ENCODE measurements at regions not wholly inside any gene's neighbourhood (a gene's known extent, or its start where the extent isn't known, plus 50 kb on each side); places are given as distances from the start of the nearest gene placed in this dataset.
A peak's percentile ranks its signal among the peaks of the same experiment; 100 is the strongest.

DNA sequence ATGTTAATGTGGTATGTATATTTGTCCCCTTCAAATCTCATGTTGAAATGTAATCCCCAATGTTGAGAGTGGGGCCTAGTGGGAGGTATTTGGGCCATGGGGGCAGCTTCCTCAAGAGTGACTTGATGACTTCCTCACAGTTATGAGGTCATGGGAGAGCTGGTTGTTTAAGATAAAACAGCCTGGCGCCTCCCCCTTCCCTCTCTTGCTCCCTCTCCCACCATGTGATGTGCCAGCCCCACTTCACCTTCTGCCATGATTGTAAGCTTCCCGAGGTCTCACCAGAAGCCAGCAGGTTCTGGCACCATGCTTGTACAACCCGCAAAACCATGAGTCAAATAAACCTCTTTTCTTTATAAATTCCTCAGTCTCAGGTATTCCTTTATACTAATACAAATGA lies 258.3 kb upstream of the POU3F3 start:
- DNase-seq (ENCODE audit: low spot score) (no peak), FAIRE-seq (no peak)

DNA sequence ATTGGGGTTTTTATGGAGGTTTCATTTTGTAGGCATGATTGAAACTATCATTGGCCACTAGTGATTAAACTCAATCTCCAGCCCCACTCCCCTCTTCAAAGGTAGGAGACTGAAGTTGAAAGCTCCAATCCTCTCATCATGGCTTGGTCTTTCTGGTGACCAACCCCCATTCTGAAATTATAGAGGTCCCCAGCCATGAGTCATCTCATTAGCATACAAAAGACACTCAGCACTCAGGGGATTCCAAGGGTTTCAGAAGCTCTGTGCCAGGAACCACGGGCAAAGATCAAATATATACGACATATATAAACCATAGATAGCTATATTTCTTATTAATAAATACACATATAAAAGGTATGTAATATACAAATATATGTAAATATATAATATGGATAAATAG lies 256.0 kb upstream of the POU3F3 start:
- no peak for DNase-seq (ENCODE audit: low spot score)
- FAIRE-seq: no peak

DNA sequence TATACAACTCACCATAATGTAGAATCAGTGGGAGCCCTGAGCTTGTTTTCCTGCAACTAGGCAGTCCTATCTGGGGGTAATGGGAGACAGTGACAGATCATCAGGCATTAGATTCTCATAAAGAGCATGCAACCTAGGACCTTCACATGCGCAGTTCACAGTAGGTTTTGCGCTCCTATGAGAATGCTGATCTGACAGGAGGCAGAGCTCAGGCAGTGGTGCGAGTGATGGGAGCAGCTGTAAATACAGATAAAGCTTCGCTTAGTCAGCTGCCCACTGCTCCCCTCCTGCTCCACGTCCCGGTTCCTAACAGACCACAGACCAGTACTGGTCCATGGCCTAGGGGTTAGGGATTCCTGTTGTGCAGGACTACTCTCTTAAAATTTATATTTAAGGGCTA lies 255.3 kb upstream of the POU3F3 start:
- FAIRE-seq (peak; percentile 5), DNase-seq (ENCODE audit: low spot score) (no peak)

DNA sequence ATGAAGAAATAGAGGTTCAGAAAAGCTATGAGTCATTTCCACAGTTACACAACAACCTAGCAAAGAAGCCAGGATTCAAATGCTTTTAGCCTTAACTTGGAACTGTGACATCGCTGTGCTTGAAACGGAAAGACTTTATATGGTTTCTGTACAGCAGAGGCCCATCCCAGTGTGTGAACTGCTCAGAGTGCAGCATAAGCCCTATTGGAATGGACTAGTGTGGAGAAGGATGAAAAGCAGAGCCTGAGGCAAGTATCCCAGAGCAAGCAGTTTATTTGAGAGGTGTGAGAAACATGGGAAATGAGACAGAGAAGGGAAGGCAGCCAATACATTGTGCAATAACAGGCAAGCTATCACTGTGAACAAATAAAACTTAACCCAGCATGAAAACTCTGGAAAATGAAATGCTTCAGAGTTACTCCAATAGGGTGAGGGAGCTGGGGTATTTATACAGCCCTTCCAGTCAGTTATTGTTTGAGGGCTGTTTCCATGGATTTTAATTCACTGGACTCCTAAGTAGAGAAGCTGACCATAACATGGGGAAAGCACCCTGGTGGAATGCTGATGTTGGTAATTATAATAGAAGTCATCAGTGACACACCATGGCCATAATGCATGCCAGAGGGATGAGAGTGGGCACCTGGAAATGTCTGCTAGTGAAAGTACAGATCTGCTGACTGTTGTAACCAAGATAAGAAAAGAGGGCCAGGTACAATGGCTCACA lies 254.0 kb upstream of the POU3F3 start:
- peak; percentile 68 for DNase-seq (ENCODE audit: low spot score)
- FAIRE-seq: peak; percentile 66

DNA sequence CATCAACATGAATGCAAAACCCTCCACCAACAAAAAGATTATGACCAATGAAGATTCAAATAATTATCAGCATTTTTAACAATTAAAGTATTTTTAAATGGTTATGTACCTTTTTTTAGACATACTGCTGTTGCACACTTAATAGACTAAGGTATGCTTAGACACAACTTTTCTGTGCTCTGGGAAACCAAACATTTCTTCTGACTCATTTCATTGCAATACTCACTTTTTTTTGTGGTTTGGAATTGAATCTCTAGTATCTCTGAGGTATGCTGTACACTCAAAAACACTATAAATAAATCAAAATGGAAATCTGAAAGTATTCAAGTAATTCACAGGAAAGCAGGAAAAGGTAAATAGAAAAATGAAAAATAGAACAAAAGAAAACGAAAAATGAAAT lies 247.9 kb upstream of the POU3F3 start:
- peak; percentile 54 for DNase-seq (ENCODE audit: low spot score)
- no peak for FAIRE-seq

DNA sequence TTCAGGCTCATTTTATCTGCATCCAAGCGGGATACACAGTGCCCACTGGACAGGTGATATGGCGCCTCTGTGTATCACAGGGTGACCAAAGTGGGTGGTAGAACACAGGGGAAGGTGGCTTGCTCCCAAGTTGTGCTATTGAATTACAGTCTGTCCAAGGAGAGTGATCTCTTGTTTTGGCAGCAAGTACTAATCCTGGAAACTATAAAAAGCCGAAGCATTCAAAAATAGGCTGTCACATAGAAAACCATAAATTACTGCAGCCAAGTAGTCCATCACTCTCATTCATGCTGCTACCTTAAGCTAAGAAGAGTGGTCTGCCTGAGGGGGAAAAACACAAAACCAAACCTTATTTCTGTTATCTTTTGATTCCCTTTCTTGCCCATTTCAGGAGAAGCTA lies 237.1 kb upstream of the POU3F3 start:
- DNase-seq (ENCODE audit: low spot score) (no peak), FAIRE-seq (no peak)

DNA sequence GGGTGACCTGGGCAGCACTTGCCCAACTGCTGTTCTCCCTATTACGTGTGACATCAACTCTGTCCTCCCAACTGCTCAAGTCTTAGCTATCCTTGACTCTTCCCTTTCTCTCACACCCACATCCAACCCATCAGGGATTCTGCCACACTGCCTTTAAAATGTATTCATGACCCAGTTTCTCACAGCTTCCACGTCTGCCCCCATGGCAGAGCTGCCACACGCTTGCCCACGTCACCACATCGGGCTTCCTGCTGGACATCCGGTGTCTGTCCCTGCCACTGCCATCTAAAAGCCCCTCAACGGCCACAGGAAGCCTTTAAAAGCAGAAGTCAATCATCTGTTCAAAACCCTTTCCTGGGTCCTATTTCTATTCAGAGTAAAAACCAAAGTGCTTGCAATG lies 233.1 kb upstream of the POU3F3 start:
- DNase-seq (ENCODE audit: low spot score): no peak
- no peak for FAIRE-seq

DNA sequence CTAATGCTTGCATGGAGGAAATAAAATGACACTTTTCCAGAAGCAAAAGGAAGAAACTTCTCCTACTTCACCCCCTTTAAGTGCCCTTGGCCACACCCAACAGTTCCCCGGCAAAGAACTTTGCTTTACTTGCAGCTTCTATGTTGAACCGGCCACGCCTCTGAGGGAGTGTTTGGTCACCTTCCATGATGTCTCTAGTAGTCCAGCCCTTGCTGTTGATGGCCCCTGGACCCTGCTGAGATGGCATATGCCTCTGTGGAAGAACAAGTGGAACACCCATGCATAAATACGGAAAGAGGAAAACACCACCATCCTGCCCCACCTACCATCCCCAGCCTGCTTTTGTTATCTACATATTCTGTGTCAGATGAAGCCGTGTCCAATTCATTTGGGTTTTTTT lies 218.3 kb upstream of the POU3F3 start:
- DNase-seq (ENCODE audit: low spot score) (no peak), FAIRE-seq (no peak)

DNA sequence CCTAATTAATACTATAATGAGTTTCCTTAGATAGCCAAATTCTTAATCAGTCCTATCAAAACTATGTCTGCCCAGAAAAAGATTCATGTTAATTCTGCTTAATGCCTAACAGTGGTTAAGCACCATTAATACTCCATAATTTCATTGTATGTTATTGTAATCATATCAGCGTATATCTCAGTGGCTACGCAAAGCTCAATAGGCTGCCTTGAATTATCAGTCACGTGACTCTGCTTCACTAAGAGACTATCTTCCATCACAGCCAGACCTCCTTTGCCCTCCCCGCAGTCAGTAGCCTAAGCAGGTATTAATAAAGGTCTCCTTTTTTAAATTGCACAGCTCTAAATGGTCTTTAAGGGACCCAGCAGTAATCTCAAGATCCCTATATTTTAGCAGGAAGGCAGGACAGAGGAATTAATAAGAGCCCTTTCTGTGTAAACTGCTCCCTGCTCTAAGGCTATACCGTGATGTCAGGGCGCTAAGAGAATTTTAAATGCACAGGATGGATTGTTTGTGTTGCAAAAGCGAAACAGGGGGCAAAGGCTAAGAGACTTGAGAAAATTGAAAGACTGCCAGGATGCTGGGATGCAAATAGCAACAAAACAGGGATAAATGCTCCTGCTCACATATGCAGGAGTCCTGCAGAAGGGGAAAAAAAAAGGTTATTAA lies 215.6 kb upstream of the POU3F3 start:
- DNase-seq (ENCODE audit: low spot score) (no peak), FAIRE-seq (no peak)

DNA sequence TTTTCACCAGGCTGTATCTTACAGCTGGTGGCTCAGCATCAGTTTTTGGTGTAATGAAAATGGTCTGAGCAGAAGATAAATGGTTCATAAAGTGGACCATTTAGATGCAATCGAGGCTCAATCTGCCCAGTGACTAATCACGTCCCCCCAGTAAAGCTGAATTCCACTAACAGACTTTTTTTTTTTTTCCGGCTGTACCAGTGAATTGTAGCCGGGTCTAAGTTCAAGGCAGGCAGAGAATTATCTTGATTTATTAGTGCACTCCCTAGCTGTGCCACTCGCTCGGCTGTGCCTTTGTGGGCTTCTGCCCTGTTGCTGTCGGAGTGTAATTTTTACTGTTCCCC lies 215.1 kb upstream of the POU3F3 start:
- DNase-seq (ENCODE audit: low spot score): no peak
- no peak for FAIRE-seq

DNA sequence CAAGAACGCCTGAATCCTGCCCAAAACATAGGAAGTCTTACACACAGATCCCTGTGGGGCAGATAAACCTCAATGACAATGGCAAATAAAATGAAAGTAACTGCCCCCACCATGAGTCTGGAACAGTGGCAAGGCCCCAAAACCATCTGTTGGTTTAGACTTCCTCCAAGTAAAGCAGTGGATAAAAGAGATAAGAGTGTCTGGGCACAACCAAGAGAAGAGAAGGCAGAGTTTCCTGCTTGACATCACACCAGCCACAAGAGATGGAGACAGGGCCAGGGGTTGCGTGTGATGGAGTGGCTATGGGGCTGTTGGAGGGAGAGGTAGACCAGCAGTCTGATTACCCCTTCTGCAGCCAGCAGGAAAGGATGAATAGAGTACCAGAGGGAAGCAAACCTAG lies 212.1 kb upstream of the POU3F3 start:
- FAIRE-seq (no peak), DNase-seq (ENCODE audit: low spot score) (no peak)

DNA sequence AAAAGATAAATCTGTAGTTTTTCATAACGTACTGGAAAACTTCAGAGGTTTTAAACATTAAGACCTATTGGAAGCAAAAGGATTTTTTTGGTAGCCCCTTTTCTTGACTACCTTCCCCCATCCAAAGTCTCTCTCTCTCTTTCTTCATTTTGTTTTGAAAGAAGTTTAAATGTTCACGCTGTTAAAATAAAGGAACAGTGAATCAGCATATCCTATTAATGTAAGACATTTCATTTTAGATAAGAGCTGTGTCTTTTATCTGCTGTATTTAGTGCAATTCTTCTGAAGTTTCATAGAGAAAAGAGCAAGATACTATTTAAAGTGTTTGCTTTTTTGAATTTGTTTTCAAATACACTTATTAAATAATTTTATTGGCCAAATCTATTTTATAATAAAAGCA lies 205.5 kb upstream of the POU3F3 start:
- FAIRE-seq (no peak), DNase-seq (ENCODE audit: low spot score) (no peak)

DNA sequence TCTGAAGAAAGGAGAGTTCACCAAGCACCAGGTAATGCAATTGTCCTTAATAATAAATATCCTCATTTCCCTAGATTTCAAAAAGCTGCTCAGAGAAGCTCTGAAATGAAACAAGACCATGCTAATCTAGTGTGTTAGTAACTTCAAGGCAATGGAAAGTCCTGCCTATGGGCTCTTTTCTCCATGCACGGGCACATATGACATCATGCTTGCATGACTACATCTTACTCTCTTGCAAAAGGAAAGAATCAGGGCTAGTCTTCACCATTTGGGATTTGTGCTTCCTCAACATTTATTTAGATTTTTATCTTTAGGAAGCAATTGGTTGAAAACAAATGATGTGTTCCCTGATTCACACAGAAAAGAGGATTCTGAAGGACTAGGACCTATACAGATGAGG lies 204.0 kb upstream of the POU3F3 start:
- DNase-seq (ENCODE audit: low spot score) (no peak), FAIRE-seq (no peak)

DNA sequence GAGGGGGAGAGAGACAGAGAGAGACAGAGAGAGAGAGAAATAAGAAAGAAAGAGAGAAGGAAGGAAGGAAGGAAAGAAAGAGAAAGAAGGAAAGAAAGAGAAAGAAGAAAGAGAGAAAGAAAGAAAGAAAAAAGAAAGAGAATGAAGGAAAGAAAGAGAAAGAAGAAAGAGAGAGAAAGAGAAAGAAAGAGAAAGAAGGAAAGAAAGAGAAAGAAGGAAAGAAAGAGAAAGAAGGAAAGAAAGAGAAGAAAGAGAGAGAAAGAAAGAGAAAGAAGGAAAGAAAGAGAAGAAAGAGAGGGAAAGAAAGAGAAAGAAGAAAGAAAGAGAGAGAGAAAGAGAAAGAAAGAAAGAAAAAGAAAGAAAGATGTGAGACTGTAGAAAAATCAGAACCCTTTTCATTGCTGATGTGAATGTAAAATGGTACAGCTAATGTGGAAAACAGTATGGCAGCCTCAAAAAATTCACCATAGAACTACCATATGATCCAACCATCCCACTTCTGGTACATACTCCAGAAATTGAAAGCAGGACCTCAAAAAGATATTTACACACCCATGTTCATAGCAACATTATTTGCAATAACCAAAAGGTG lies 203.4 kb upstream of the POU3F3 start:
- DNase-seq (ENCODE audit: low spot score): no peak

DNA sequence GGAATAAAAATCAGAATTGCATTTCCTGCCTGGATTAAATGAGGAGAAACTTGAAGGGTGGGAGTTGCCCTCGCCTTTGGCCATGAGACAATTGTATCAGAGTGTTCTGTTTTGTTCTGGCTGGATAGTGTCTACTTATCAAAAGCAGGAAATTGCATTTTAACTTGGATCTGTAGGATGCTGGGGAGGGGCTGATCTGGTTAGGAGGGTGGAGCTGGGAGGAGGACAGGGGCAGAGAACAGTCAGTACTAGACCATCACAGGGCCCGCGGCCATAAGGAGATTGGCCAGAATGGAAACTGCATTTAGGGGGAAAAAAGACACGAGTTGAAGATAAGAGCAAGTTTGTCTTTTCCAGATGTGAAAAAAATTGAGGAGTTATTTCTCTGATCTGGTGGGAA lies 199.1 kb upstream of the POU3F3 start:
- DNase-seq (ENCODE audit: low spot score) (no peak), FAIRE-seq (no peak)

More for the DNA sequence above, 203.4 kb upstream of the POU3F3 start:
- FAIRE-seq: no peak

DNA sequence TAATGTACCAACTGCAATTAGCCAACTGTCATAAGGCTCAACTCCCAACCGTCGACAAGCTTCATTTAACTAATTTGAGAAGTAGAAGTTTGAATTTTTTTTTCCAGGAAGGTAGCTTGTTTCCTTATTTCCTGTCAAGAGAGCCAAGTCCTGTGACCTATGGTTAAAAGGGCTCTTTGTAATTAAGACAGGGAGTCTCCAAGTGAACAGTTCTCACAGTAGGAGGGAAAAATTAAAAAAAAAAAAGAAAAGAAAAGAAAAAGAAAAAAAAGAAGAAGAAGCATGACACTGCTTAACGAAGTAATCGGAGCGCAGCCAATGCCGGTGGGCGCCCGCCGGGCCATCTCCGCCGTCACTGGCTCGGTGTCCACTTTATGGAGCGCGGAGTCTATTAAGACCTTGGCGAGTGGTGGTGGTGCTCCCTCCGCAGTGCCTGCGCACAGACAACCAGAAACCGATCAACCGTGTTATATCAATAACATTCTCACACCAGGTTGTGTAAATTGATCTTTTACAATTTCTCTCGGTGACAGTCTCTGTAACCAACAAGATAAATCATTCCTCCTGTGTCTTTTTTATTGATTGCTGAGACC lies 197.2 kb upstream of the POU3F3 start:
- DNase-seq (ENCODE audit: low spot score): no peak
- no peak for FAIRE-seq

DNA sequence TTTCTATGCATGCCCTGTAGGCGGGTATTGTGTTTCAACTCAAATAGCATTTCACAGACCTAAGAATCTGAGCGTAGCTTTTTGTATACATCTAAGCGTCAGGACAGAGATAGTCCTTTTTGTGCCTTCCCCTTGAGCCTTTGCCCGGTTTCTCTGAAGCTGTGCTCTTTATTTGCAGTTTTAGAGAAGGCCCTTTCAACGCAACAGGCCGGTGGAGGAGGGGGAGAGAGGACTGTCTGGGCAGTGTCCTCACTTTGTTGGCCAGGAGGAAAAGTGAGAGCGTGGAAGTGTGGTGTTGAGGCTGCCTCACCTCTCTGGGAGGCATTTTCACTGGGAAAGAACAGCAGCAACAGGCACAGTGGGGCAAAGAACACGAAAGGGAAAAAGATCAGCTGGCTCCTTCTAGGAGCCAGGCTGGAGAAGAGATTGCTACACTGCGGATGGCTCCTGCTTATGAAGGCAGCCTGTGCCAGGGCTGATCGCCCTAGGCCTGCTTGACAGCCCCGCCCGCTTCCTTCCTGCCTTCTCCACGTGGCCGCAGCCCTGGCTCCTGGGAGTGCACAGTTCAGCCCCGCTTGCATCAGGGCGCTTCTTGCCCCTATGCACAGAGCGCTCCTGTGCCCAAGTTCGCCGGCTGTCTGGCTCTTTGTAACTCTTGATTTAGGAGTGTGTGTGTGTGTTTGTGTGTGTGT lies 195.6 kb upstream of the POU3F3 start:
- FAIRE-seq: peak; percentile 32
- no peak for DNase-seq (ENCODE audit: low spot score)

DNA sequence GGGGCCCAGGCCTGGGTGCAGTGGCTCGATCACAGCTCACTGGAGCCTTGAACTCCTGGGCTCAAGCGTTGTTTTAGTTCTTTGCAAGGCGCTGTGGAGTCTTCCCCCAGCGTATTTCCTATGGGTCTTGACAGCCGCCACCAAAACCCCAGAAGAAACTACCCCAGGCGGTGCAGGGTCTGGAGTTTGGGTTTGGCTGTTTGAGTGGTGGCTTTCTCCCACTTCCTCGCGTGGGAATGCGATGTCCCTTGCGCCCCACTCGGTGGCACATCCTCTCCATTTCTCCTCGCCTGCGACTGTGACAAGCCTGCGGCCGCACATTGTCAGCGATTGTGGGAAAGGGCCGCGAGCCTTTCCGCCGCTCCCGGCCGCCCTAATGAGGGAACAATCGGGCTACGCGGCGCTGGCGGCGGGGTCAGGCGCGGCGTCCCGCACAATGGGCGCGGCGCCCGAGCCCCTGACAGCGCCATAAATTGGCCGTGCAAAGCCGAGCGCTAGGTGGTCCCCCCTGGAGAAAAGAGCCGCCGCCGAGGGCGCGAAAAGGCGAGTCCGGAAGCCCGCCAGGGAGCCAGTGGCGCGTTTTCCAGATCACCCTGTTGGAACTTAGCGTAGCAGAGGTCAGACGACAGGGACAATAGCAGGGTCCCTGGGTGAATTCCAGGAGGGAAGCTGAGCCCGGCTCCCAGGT lies 194.9 kb upstream of the POU3F3 start:
- FAIRE-seq: no peak
- no peak for DNase-seq (ENCODE audit: low spot score)

DNA sequence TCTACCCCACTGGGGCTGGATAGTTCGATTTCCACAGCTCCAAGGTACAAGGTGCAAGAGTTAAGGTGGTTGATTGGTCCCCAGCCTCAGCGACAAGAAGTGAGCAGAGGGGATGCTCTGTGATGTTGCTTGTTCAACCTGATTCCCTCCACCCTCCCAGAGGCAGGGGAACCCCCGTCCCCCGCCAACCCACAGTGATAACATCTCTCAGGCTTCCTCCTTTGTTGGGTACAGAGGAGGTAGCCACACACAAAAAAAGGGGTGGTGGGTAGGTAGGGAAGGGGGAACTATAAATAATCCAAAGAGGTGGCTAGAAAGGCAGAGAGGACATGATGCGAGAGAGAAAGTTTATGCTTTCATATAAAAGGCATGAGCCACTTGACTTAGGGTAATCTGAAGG lies 192.9 kb upstream of the POU3F3 start:
- no peak for FAIRE-seq

DNA sequence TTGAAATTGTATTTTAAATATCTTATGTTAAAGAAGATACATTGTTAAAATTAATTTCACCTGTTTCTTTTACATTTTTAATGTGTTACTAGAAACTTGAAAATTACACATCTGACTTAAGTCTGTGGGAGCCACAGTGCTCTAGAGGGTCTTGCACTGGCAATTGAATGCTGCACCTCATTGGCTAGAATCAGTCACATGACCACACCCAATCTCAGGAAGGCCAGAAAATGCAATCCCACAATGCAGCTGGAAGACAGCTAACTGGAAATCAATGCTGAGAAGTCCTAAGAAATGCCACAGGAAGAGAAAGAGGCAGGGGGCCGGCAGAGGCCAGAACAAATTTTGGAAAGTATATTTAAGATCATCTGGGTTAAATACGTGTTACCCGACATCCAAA lies 189.2 kb upstream of the POU3F3 start:
- no peak for FAIRE-seq
- DNase-seq (ENCODE audit: low spot score): no peak

More for the DNA sequence above, 192.9 kb upstream of the POU3F3 start:
- no peak for DNase-seq (ENCODE audit: low spot score)

DNA sequence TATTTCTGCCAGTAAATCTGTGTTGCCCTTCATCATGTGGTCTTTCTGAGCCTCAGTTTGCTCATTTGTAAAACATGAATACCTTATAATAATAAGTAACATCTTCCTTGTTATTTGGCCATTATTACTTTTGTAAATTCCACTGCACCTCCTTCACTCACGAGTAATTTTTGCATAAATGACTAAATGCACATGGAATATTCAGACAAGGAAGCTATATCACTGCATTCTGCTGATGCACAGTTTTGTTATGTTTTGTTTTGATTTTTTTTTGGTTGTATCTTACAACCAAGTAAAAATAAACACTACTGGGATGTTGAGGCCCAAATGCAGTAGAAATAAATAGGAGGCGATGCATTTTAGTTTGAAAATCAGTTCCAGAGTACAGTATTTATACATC lies 185.3 kb upstream of the POU3F3 start:
- DNase-seq (ENCODE audit: low spot score) (no peak), FAIRE-seq (no peak)
